Frontal cortex (tissue), 3 donors: ENCODE measurements at regions not wholly inside any gene's neighbourhood (a gene's known extent, or its start where the extent isn't known, plus 50 kb on each side); places are given as distances from the start of the nearest gene placed in this dataset.
"Not testable (repeated sequence)": the region's sequence is repeated elsewhere in the genome, so short reads cannot be mapped to it uniquely, and the experiment has no call there.

ENCODE experiments used
- DNase-seq, 2 donors: peaks; one replicate each; pipeline ENCODE4 v3.0.0; 2012; ENCODE audit warnings: low spot score in 2 of 2
- FAIRE-seq: peaks from 2 replicates; lab custom pipeline; 2012; peaks lifted over from hg19 to GRCh38; lab: Jason Lieb, UNC
- donor health status: control.
- donor health status: control.
- donor health status: control.

DNA sequence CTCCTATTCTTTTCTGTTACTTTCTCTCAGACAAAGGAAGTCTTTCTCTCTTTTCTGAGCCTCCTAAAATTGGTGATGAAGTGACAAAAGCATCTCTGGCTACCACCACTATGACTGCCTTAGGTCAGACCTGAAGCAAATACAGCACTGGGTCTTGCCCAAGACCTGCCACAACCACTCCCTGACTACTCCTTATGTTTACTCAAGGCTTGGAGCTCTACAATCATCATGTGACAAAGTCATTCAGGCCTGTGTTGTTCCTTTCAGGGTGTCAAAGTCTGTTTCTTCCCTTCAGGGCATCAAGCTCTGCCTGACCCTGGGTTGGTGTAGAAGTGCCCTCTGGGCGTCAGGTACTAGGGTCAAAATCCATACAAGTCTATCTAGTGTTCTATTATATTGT lies 419.2 kb upstream of the CT83 start:
- DNase-seq (no peak), FAIRE-seq (no peak)

GRCh38 chrX:116873671-116874070 lies 410.9 kb upstream of the CT83 start:
- FAIRE-seq (no peak), DNase-seq (no peak)

GRCh38 chrX:116872931-116873330 lies 410.2 kb upstream of the CT83 start:
- no peak for FAIRE-seq
- DNase-seq, result no peak

- DNase-seq (no peak), FAIRE-seq (no peak)
Observed at GRCh38 chrX:116863029-116863428, 400.3 kb upstream of the CT83 start.

DNA sequence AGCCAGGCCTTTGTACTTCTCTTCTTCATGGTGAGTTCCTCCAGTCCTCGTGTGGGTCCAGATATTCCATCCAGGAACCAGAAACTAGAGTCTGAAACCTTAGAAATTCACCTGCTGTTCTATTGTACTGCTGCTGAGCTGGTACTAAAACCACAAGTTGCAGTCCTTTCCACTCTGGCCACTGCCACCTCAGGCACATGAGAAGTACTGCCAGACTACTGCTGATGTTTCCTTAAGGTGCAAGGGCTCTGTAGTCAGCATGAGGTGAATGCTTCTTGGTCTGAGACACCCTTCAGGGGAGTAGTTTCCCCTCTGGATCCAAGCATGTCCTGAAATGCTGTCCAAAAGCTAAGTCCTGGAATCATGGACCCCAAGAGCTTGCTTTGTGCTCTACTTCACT lies 399.6 kb upstream of the CT83 start:
- DNase-seq (no peak), FAIRE-seq (no peak)

DNA sequence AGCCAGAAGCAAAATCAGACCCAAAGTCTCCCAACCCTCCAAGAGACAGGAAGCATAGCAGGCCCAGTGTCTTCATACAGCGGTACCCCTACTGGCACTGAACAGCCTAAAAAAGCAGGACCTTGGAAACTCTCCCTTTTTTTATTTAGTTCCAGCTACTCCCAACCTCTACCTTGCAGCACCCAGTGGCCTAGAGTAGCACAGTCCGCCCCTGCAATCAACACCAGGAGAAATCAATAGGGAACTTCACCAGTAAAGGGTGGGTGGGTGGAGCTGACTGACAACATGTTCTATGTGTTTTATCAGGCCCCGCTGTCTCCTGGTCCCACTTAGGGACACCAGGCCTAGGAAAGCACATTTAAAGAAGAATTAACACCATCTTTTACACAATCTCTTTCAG lies 378.5 kb upstream of the CT83 start:
- DNase-seq (no peak), FAIRE-seq (no peak)

- no peak for FAIRE-seq
- no peak for DNase-seq
Observed at GRCh38 chrX:116827063-116827462, 364.3 kb upstream of the CT83 start.

- DNase-seq (no peak), FAIRE-seq (no peak)
Observed at GRCh38 chrX:116824785-116825184, 362.0 kb upstream of the CT83 start.

DNA sequence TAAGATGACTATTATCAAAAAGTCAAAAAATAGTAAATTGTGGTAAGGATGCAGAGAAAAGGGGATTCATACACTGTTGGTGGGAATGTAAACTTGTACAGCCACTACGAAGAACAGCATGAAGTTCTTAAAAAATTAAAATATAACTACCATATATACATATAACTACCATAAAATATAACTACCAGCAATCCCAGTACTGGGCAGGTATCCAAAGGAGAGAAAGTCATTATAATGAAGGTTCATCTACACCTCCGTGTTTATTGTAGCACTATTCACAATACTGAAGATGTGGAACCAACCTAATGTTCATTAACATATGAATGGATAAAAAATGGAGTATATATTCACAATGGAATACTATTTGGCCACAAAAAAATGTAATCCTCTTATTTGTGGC lies 360.9 kb upstream of the CT83 start:
- FAIRE-seq, result no peak

GRCh38 chrX:116806288-116806802 lies 343.6 kb upstream of the CT83 start:
- DNase-seq (no peak), FAIRE-seq (no peak)

More for the DNA sequence above, 360.9 kb upstream of the CT83 start:
- no peak for DNase-seq

DNA sequence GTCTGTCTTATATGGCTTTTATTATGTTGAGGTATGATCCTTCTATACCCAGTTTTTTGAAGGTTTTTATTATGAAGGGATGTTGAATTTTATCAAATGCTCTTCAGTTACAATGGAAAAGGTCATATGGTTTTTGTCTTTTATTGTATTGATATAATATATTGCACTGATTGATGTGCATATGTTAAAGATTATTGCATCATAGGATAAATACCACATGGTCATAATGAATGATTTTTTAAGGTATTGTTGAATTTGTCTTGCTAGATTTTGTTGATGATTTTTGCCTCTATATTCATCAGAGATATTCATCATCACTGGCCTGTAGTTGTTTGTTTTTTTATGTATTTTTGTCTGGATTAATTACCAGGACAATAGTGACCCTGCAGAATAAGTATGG lies 339.2 kb upstream of the CT83 start:
- DNase-seq (no peak), FAIRE-seq (no peak)

GRCh38 chrX:116781926-116782325 lies 319.1 kb upstream of the CT83 start:
- FAIRE-seq (no peak), DNase-seq (no peak)

- DNase-seq (no peak), FAIRE-seq (no peak)
Observed at GRCh38 chrX:116757491-116757890, 294.7 kb upstream of the CT83 start.

DNA sequence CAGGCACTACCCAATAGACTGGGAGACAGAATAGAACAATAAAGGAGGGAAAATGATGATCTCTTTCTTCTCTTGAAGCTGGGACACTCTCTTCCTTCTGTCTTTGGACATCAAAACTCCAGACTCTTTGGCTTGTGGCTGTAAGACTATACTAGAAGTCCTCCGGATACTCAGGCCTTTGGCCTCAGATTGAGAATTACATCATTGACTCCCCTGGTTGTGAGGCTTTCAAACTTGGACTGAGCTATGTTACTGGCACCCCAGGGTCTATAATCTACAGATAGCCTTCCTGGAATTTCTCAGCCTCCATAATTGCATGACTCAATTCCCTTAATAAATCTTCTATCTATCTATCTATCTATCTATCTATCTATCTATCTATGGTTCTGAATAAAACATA lies 294.2 kb upstream of the CT83 start:
- DNase-seq (no peak), FAIRE-seq (no peak)

GRCh38 chrX:116749943-116750342 lies 287.2 kb upstream of the CT83 start:
- DNase-seq, result no peak
- no peak for FAIRE-seq

DNA sequence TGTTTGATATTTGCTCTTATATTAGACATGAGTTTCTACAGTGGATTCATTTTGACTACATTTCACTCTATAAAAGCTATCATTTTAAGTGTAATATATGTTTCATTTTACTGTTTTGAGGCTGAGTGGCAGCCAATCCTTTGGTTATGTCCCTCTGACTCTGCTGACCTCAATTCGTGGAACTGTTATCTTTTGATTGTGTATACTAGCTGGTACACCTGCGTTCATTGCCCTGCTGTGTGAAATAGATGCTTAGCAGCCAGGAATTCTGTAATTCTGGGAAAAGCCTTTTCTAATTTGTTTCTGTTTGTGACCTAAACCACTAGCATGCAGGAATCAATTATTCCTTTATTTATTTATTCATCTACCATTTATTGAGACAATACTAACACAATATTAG lies 269.4 kb upstream of the CT83 start:
- DNase-seq (no peak), FAIRE-seq (no peak)

- FAIRE-seq, result no peak
Observed at GRCh38 chrX:116726806-116727205, 264.0 kb upstream of the CT83 start.

DNA sequence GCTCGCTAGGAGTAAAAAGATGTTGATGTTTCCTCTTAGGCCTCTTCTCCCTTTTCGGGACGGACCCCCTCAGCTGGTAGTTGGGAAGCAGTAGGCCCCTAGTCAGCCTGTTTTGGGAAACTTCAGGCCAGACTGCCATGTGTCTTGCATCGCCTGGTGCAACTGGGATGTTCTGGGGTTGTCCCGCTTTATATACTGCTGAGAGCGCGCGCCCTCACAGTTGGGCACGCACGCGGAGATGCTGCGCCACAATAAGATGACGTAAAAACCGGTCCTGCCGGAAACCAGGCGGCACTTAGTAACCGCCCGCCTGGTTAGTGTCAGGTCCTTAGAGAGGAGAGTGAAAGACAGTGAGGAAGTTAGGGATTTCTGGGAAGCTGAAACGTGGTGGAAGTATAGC lies 231.3 kb upstream of the CT83 start:
- FAIRE-seq (no peak), DNase-seq (no peak)

More at GRCh38 chrX:116726806-116727205, 264.0 kb upstream of the CT83 start:
- no peak for DNase-seq

GRCh38 chrX:116679544-116679943 lies 216.8 kb upstream of the CT83 start:
- FAIRE-seq, DNase-seq: not testable (repeated sequence)

GRCh38 chrX:116667346-116668134 lies 204.8 kb upstream of the CT83 start:
- DNase-seq, result no peak
- FAIRE-seq, result no peak

- DNase-seq, result no peak
Observed at GRCh38 chrX:116657071-116657470, 194.3 kb upstream of the CT83 start.

DNA sequence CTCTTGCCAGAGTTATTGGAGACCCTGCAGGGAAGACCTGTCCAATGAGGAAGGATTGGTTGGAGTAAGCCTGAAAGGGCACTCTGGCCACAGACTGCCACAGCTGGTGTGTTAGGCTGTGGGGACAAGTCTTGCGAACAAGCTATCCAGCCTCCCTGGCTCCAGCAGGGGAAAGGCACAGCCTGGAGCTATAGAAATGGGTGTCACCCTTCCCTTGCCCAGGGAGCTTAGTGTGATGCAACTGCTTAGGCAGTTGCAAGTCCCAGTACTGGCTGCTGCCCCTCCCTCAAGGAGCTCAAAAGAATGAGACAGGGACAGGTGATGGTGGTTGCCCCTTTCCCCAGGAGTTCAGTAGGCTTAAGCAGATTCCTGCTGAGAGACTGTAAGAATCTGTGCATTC lies 165.7 kb upstream of the CT83 start:
- FAIRE-seq (no peak), DNase-seq (no peak)

More at GRCh38 chrX:116657071-116657470, 194.3 kb upstream of the CT83 start:
- no peak for FAIRE-seq
